ENCODE measurements at regions not wholly inside any gene's neighbourhood (a gene's known extent, or its start where the extent isn't known, plus 50 kb on each side); places are given as distances from the start of the nearest gene placed in this dataset.

GRCh38 chr15:54917312-54917711 is 279.4 kb downstream of the RSL24D1 start:
- no peak for DNase-seq
- in situ Hi-C loops (cut with HindIII; ENCODE audit: low pct_ligation_motif_present, low pct_unique_long_range_greater_than_20kb, low sequenced_read_pairs) = no loop called here

DNA sequence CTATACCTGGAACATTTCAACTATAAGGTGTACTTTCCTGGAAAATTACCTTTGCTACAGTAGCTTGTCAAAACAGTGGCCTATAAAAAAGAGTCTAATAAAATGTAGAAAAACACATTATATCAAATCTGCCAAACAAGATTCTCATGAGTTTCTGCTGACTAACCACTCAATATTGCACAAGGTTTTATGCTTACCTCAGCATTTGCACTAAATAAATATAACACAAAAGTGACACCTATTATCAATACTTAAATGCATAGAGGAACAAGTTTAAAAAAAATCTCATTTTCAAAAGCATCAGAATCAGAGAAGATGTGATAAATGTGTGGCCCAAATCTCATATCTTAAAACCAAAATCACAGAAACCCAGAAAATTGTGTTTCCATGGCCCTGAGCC is 281.4 kb downstream of the RSL24D1 start:
- in situ Hi-C loops (cut with HindIII; ENCODE audit: low pct_ligation_motif_present, low pct_unique_long_range_greater_than_20kb, low sequenced_read_pairs) = no loop called here
- no peak for DNase-seq

- in situ Hi-C loops (cut with HindIII; ENCODE audit: low pct_ligation_motif_present, low pct_unique_long_range_greater_than_20kb, low sequenced_read_pairs) = no loop called here
- no peak for DNase-seq
Observed at GRCh38 chr15:54884312-54884711, 312.4 kb downstream of the RSL24D1 start.

DNA sequence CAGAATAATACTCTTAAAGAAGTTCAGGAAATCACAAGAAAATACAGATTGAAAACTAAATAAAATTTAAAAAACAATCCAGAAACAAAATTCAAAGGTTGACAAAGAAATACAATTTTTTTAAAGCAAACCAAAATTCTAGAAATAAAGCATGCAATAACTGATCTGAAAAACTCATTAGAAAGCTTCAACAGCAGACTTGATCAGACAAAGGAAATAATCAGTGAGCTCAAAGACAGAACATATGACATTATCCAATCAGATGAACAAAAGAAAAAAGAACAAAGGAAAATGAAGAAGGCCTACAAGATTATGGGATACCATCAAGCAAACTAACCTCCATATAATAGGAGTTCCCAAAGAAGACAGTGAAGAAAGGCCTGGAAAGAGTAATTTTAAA is 336.8 kb downstream of the RSL24D1 start:
- no peak for DNase-seq
- in situ Hi-C loops (cut with HindIII; ENCODE audit: low pct_ligation_motif_present, low pct_unique_long_range_greater_than_20kb, low sequenced_read_pairs) = no loop called here

DNA sequence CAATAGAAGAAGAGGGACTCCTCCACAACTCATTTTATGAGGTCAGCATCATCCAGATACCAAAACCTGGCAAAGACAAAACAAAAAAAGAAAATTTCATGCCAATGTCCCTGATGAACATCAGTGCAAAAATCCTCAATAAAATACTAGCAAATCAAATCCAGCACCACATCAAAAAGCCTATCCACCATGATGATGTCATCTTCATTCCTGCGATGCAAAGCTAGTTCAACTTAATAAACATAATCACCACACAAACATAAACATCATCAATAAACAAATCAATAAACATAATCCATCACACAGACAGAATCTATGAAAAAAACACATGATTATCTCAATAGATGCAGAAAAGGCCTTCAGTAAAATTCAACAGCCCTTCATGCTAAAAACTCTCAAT is 342.1 kb downstream of the RSL24D1 start:
- in situ Hi-C loops (cut with HindIII; ENCODE audit: low pct_ligation_motif_present, low pct_unique_long_range_greater_than_20kb, low sequenced_read_pairs) = no loop called here

DNA sequence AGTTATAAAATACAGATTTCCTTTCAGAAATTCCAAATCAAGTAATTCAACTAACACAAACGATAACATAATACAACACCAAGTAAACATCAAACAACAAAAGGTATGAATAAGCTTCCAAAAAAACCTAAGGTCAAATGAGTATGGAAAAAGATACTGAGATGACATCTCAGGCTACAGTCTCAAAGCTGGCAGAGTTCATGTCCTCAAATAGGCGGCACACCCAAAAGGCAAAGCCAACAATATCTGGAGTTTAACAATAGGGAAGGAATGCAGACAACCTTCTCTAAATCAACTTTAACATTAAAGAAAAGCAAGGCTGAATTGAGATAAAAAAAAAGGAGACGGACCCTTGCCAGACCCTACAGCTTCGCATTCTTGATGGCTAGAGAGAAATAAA is 346.6 kb downstream of the RSL24D1 start:
- DNase-seq = no peak
- in situ Hi-C loops (cut with HindIII; ENCODE audit: low pct_ligation_motif_present, low pct_unique_long_range_greater_than_20kb, low sequenced_read_pairs) = no loop called here

More for the DNA sequence above, 342.1 kb downstream of the RSL24D1 start:
- no peak for DNase-seq

- DNase-seq = no peak
- in situ Hi-C loops (cut with HindIII; ENCODE audit: low pct_ligation_motif_present, low pct_unique_long_range_greater_than_20kb, low sequenced_read_pairs) = no loop called here
Observed at GRCh38 chr15:54843006-54843405, 353.7 kb downstream of the RSL24D1 start.

DNA sequence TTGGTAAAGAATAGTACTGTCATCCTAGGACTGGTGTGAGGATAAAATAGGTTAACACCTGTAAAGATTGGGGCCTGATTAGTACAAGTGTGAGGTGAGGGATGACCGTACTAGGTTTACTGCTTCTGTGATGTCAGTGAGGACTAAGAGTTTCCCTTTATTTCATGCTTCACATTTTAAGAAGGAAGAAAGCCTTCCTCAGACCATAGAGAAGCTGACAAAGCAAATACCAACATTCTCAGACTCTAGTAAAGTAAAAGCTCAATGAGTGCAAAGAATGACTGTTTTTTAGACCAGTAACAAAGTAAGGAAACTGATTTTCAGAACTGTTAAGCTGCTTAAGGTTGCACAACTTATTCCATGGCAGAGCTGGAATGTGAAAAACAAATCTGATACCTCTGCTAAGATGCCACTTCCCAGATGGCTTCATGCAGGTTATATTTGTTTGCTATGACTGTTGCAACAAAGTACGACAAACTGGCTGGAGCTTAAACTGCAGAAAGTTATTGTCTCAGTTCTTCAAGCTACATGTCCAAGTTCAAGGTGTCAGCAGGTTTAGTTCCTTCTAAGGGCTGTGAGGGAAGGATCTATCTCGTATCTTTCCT is 354.9 kb downstream of the RSL24D1 start:
- in situ Hi-C loops (cut with HindIII; ENCODE audit: low pct_ligation_motif_present, low pct_unique_long_range_greater_than_20kb, low sequenced_read_pairs) = no loop called here
- DNase-seq = no peak

GRCh38 chr15:54840621-54841398 is 355.9 kb downstream of the RSL24D1 start:
- DNase-seq = no peak
- in situ Hi-C loops (cut with HindIII; ENCODE audit: low pct_ligation_motif_present, low pct_unique_long_range_greater_than_20kb, low sequenced_read_pairs) = no loop called here

- no peak for DNase-seq
- in situ Hi-C loops (cut with HindIII; ENCODE audit: low pct_ligation_motif_present, low pct_unique_long_range_greater_than_20kb, low sequenced_read_pairs) = no loop called here
Observed at GRCh38 chr15:54839379-54839778, 357.4 kb downstream of the RSL24D1 start.

DNA sequence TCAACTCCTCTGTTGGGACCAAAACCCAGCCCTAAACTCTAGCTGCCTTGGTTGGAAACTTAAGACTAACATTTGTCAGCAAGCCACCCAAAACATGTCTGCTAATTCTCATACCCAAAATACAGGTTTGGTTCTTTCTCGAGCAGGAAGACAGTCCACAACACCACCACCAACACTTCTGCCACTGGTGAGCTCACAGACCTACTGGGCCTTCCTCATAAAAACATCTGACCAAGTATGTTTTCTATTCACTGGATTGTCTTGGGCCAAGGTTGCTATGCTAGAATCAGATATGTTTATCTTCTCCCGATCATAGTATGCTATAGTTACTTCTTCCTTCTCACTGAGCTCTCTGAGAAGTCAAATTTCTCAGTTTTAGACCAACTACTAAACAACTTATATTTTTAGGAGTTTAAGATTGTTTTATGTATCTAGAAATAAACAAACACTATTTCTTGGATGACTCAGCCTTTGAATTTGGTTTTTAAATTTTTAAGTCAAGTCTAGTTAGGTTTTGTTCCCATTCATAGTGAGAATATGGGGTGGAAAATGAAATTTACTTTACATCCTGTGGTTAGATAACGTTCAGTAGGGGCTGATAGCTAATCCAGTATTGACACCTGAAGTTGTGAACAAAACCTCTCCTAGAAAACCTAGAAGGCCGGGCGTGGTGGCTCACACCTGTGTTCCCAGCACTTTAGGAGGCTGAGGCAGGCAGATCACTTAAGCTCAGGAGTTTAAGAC is 360.5 kb downstream of the RSL24D1 start:
- in situ Hi-C loops (cut with HindIII; ENCODE audit: low pct_ligation_motif_present, low pct_unique_long_range_greater_than_20kb, low sequenced_read_pairs) = no loop called here

GRCh38 chr15:54829821-54830220 is 366.9 kb downstream of the RSL24D1 start:
- DNase-seq = no peak
- in situ Hi-C loops (cut with HindIII; ENCODE audit: low pct_ligation_motif_present, low pct_unique_long_range_greater_than_20kb, low sequenced_read_pairs) = no loop called here

More for the DNA sequence above, 360.5 kb downstream of the RSL24D1 start:
- no peak for DNase-seq

DNA sequence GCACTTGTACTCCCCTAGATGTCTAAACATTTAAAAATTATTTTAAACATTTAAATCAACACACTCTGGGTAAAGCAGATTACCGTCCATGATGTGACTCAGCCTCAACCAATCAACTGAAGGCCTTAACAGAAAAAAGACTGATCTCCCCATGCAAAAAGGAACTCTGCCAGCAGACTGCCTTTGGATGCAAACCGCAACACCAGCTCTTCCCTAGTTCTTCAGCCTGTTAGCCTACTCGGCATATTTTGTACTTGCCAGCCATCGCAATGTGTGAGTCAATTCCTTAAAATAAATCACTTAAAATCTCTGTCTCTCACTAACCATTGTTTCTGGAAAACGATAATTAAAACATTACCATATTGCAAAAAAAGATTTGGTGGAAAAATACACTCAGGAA is 375.9 kb downstream of the RSL24D1 start:
- in situ Hi-C loops (cut with HindIII; ENCODE audit: low pct_ligation_motif_present, low pct_unique_long_range_greater_than_20kb, low sequenced_read_pairs) = no loop called here

DNA sequence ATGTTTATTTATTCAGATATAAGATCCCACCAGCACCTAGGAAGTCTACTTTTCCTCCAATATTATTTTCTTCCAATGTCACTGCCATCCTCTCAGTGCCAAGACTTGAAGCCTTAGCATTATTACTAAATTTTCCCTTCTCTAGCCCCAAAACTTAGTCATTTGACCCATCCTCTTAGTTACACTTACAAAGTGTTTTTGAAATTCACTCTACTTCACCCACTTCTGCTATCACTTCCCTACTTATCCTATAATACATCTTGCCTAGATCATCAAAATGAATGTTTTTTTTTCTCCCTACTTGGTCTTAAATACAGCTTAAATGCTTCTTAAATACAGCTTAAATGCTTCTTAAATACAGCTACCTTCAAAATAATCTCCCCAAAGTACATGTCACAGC is 376.6 kb downstream of the RSL24D1 start:
- in situ Hi-C loops (cut with HindIII; ENCODE audit: low pct_ligation_motif_present, low pct_unique_long_range_greater_than_20kb, low sequenced_read_pairs) = no loop called here
- no peak for DNase-seq

More for the DNA sequence above, 375.9 kb downstream of the RSL24D1 start:
- DNase-seq = no peak

GRCh38 chr15:54816401-54816800 is 380.3 kb downstream of the RSL24D1 start:
- no peak for DNase-seq
- in situ Hi-C loops (cut with HindIII; ENCODE audit: low pct_ligation_motif_present, low pct_unique_long_range_greater_than_20kb, low sequenced_read_pairs) = no loop called here

DNA sequence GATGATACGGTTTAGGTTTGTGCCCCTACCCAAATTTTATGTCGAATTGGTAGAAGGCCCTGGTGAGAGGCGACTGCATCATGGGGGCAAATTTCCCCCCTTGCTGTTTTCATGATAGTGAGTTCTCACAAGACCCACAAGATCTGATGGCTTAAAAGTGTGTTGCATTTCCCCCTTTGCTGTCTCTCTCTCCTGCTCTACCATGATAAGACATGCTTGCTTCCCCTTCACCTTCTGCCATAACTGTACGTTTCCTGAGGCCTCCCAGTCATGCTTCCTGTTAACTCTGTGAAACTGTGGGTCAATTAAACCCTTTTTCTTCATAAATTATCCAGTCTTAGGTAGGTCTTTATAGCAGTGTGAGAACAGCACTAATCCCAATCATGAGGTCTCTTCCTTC is 381.2 kb downstream of the RSL24D1 start:
- no peak for DNase-seq

DNA sequence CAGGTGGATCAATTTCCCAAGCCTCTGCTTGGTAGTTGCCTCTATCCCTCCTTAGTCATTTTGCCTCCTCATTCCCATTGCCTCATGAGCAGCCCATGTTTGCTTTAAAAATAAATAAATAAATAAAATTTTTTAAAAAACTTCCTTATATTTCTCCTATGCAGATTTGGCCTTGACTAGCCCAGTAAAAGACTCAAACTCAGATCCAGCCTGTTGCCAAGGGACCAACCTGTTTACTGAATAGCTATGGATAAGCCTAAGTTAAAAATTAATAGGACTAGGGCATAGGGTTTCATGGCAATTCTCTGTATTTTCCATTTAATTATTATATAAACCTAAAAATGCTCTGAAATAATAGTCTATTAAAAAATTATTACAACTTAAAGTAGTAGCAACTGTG is 384.4 kb downstream of the RSL24D1 start:
- in situ Hi-C loops (cut with HindIII; ENCODE audit: low pct_ligation_motif_present, low pct_unique_long_range_greater_than_20kb, low sequenced_read_pairs) = no loop called here
- DNase-seq = no peak

More for the DNA sequence above, 381.2 kb downstream of the RSL24D1 start:
- in situ Hi-C loops (cut with HindIII; ENCODE audit: low pct_ligation_motif_present, low pct_unique_long_range_greater_than_20kb, low sequenced_read_pairs) = no loop called here

- DNase-seq = no peak
- in situ Hi-C loops (cut with HindIII; ENCODE audit: low pct_ligation_motif_present, low pct_unique_long_range_greater_than_20kb, low sequenced_read_pairs) = no loop called here
Observed at GRCh38 chr15:54810496-54810895, 386.2 kb downstream of the RSL24D1 start.

GRCh38 chr15:54810031-54810430 is 386.7 kb downstream of the RSL24D1 start:
- in situ Hi-C loops (cut with HindIII; ENCODE audit: low pct_ligation_motif_present, low pct_unique_long_range_greater_than_20kb, low sequenced_read_pairs) = no loop called here
- DNase-seq = no peak

DNA sequence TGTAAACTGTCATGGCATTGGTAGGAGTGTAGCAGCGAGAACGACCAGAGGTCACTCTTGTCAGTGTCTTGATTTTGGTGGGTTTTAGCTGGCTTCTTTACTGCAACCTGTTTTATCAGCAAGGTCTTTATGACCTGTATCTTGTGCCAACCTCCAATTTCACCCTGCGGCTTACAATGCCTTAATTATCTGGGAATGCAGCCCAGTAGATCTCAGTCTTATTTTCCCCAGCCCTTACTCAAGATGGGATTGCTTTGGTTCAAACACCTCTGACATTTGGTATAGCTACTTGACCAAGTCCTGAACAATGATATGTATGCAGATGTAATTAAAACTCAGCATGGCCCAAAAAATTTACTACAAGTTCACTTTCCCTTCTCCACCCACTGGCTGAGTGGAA is 388.4 kb downstream of the RSL24D1 start:
- in situ Hi-C loops (cut with HindIII; ENCODE audit: low pct_ligation_motif_present, low pct_unique_long_range_greater_than_20kb, low sequenced_read_pairs) = no loop called here
- DNase-seq = no peak

Measured in ACHN (cell line).